NB4 (cell line): ENCODE measurements at regions not wholly inside any gene's neighbourhood (a gene's known extent, or its start where the extent isn't known, plus 50 kb on each side); places are given as distances from the start of the nearest gene placed in this dataset.

Experiments
- CTCF ChIP-seq: IDR thresholded peaks from one replicate; pipeline ENCODE4 v1.5.1; 2012; ENCODE audit warnings: low read depth, low read length
- MAX ChIP-seq: IDR thresholded peaks from 2 replicates; pipeline ENCODE4 v1.6.1; 2011; ENCODE audit warnings: low read depth, low read length
- POLR2A ChIP-seq: IDR thresholded peaks from 2 replicates; pipeline ENCODE4 v1.6.1; 2011; ENCODE audit warnings: mild to moderate bottlenecking; ENCODE audit not compliant: insufficient read length; ENCODE audit errors: extremely low read depth

- TF ChIP-seq CTCF (no peak), POLR2A (no peak), MAX (no peak)
Measured at GRCh38 chr19:31055454-31055853, 293.8 kb downstream of the TSHZ3 start.
